ENCODE measurements at regions not wholly inside any gene's neighbourhood (a gene's known extent, or its start where the extent isn't known, plus 50 kb on each side); places are given as distances from the start of the nearest gene placed in this dataset.

DNA sequence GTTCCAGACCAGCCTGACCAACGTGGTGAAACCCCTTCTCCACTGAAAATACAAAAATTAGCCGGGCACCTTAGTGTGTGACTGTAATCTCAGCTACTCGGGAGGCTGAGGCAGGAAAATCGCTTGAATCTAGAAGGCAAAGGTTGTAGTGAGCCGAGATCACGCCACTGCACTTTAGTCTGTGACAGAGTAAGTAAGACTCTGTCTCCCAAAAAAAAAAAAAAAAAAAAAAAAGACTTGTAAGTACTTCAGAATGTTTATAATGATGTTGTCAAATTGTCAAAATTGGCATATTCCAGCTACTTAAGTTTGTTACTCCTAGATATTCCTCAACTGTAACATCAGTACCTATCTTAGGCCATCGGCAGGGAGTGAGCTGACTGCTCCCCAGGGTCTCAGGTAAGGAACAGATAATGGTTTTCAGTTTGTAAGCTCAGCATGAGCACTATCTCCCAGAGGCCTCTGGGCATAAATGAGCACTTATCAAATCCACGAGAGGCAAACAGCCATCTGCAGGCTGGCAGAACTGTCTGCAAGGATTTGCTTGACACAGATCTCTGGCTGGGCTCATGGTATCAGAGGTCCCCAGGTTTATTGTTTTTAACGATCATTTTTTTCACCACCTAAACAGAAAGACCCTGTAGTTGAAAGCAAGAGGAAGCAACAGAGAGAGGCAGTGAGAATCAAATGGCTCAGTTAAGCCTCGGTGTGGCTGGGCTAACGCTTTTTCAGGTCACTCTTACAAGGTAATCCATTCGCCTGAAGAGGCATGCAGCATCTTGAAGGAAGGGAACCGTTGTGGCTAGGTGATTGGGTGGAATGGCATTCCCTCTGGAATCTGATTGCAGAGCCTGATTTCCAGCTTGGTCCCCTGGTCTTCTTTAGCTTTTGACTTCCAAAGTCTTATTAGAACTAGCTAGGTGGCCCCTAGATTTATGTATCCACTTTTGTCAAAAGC lies 115.9 kb downstream of the LY86 start:
- no peak for DNase-seq (ENCODE audit: low read depth)

DNA sequence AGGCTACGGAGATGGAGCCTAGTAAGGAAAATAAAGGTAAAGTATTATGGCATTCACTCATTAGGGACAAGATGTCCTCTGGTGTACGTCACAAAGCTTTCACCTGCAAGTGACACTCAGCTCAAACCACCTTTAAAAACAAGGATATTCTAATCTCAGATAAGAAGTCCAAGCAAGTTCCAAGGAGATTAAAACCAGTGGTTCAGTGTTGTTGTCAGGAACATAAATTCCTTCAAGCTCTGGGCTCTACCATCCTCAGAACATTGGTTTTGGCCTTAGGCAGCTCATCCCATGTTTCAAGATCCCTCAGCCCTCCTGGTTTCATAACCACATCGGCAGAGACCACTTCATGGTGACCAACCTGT lies 116.5 kb downstream of the LY86 start:
- no peak for DNase-seq (ENCODE audit: low read depth)

GRCh38 chr6:6705915-6706675 lies 117.6 kb downstream of the LY86 start:
- no peak for DNase-seq (ENCODE audit: low read depth)

DNA sequence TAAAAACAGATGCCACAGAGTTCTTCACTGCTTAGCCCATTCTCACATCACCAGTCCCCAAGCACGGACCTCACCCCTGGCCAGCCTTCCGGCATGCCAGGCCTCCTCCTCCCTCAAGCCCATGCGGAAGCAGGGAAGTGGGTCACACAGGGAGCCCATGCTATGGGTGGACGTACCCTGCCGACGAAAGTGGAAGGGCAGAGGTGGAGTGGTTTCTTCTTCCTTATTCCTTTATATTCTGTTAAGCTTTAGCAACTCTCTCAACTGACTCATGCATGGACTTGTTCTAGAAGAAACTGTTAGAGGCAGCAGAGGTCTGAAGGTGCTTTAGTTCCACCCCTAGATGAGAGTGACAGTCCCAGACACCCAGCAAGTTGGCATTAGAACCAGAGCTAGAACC lies 118.6 kb downstream of the LY86 start:
- DNase-seq (ENCODE audit: low read depth), result no peak

DNA sequence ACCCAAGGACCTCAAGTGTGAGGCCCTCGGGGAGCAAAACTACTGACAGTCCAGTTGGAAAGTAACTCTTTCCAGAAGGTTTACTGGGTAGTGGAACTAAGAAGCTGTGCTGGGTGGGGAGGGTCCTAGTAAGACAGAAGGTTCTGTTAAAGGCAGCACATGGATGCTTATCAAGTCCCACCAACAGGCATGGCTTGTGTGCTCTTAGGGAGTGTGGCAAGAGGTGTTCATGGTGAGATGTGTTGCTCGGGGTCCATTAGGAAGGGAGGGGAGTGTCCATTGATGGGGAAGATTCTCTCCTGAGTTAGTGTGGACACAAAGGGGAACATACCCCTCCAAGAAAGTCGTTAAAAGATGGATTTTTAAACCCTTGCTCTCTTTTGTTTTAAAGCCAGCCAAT lies 120.6 kb downstream of the LY86 start:
- DNase-seq (ENCODE audit: low read depth), result no peak

- no peak for DNase-seq (ENCODE audit: low read depth)
Observed at GRCh38 chr6:6711031-6711785, 122.7 kb downstream of the LY86 start.

- DNase-seq (ENCODE audit: low read depth), result no peak
Observed at GRCh38 chr6:6711832-6712448, 123.4 kb downstream of the LY86 start.

DNA sequence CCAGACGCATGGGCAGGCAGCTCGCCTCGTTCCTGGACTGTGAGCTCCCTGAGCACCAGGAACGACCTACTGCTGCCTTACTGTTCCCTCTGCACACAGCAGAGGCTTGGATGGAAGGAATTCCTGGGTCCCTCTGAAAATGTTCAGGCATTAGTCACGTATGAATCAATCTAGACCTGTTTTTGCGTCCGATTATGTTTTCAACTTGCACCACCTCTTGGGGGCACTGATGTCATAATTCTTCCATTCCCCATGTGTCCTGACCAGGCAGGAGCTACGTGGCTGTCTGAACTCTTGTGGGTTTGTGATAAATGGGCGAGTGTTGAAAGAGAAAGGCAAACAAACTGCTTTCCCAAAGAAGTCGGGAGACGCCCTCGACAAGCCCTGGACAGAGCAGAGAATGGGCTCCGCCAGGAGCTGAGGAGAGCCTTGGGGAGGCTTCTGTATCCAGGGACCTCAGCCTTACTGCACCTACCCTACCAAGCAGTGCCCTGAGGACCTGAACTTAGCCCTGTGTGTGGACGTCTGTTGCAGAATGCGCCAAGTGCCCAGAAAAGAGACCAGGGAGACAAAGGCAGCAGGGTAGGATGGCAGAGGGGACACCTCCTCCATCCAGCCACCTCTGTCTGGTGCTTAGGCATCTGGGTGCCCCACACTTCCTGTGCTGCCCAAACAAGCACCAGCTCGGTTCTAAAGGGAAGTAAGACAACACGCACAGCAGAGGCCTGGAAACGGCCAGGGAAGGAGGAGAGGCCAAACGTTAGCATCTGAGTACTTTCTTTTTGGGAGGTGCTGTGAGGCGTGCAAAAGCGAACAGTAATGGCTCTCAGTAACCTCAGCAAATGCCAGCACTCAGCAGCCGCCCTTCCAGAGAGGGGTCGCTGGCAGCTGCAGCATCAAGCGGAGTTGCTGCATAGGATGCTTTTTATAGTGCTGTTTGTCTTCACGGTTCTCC lies 124.2 kb downstream of the LY86 start:
- DNase-seq (ENCODE audit: low read depth), result no peak

DNA sequence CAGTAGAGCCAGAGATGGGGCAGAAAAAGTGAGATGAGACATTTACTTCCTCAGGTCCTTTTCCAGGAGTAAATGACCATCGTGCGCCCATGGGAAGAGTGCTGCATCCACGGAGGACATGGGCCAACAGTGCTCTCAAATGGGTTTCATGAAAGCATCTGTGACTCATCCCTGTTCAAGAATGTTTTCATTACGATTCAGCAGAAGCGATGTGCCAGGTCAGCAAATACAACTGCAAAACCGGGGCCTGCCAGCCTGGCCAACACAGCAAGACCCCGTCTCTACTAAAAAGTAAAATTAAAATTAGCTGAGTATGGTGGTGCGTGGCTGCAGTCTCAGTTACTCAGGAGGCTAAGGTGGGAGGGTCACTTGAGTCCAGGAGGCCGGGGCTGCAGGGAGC lies 125.1 kb downstream of the LY86 start:
- DNase-seq (ENCODE audit: low read depth), result no peak

DNA sequence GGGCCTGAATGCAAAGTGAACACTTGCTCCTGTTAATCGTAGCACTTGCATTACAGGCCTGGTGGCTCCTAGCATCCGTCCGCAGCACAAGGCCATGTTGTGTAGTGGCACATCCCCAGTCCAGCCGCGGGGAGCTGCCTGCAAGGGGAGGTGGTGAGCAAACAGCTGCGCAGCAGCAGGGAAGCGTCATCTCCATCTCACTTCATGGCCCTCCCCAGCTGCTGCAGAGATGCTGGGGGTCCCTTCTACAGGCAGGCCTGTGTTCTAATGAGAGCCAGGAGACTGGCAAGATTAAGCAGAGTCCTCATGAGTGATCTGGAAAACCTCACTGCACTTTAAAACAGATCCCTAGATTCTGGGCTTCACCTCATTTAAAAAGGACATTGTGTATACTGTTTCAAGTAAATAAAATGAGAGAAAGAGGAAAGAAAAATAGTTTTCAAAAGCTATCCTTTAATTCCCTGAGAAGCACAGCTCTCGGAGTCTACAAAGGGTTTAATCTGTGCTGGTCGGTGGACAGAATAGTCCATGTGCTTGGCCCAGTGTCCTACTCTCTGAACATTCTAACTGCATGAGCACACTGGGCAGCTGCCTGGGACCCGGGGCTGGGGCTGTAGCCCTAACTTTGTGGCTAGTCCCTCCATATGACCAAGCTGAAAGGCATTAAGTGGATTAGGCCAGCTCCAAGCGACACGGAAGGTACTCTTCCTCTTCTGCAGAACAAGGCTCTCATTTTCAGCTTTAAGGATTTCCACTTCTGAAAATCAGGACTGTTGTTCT lies 125.8 kb downstream of the LY86 start:
- DNase-seq (ENCODE audit: low read depth), result no peak

- DNase-seq (ENCODE audit: low read depth), result no peak
Observed at GRCh38 chr6:6714953-6715352, 126.4 kb downstream of the LY86 start.

GRCh38 chr6:6715465-6715864 lies 126.9 kb downstream of the LY86 start:
- no peak for DNase-seq (ENCODE audit: low read depth)

DNA sequence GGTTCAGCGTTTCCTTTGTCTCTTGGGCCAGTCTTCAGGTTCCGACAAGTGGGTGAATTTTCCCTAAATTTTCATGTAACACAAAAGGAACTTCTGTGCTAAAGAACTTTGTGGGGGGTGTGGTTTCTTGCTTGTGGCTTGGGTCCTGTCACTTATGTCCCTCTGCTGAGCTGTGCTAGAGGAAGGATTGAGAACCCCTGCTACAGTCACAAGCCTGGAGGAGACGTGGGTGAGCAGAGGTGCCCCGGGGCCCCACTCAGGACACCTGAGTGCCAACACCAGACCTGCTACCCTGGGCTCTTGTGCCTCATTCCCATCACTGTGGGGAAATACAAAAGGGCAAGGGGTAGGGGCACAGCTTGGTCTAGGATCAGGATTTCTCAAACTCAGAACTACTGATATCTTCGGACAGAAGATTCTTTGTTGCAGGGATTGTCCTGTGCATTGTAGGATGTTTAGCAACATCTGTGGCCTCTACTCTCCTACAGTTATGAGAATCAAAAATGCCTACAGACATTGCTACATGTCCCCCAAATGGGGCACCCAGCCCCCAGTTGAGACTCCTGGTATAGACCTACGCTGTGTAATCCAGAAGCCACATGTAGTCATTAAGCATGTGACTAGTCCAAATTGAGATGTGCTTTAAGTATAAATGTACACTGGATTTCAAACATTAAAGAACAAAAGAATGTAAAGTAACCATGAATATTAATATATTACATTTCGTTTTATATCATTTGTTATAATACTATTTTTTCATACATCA lies 128.7 kb downstream of the LY86 start:
- no peak for DNase-seq (ENCODE audit: low read depth)

- DNase-seq (ENCODE audit: low read depth), result no peak
Observed at GRCh38 chr6:6717953-6718352, 129.4 kb downstream of the LY86 start.

DNA sequence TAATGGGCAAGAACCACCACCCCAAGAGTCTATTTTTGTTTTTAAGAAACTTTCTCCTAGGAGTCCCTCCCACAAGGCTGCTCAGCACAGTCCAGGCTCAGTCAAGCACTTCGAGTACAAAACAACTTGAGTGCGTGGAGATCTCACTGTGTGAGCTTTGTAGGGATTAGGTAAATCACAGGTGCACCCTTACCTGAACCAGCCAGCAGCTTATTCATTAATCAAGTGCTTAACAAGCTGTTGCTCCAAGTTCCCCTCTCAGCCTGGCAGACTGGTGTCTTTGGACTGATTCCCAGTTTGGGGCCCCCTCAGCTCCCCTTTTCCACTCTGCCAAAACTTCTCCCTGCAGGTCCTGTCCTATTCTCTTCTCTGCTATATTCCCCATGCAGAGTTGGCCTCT lies 133.1 kb downstream of the LY86 start:
- no peak for DNase-seq (ENCODE audit: low read depth)

DNA sequence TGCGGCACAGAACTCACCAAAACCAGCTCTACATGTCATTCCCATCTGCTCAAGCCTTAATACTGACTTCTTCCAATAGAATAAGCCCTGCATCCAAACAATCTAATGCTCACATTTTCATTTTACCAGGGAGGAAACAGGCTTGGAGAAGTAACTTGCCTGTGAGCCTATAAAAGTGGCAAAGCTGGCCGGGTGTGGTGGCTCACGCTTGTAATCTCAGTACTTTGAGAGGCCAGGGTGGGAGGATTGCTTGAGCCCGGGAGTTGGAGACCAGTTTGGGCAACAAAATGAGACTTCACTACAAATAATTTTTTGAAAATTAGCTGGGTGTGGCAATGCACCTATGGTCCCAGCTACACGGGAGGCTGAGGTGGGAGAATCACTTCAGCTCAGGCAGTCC lies 133.7 kb downstream of the LY86 start:
- no peak for DNase-seq (ENCODE audit: low read depth)

- DNase-seq (ENCODE audit: low read depth), result no peak
Observed at GRCh38 chr6:6723361-6723760, 134.8 kb downstream of the LY86 start.

- no peak for DNase-seq (ENCODE audit: low read depth)
Observed at GRCh38 chr6:6723921-6724538, 135.5 kb downstream of the LY86 start.

All from stimulated activated CD8-positive, alpha-beta memory T cell treated with anti-CD3 and anti-CD28 coated beads, Interleukin-15, amount 100 ng/mL, for 1 hour (primary cell).